GM12878 (cell line): ENCODE measurements at regions not wholly inside any gene's neighbourhood (a gene's known extent, or its start where the extent isn't known, plus 50 kb on each side); places are given as distances from the start of the nearest gene placed in this dataset.

Experiments used
- CREB1 ChIP-seq: IDR thresholded peaks from 2 replicates; pipeline ENCODE4 v1.6.1; 2012; ENCODE audit warnings: low read depth, mild to moderate bottlenecking, inconsistent platforms
- EP300 ChIP-seq, 2 experiments: fragments of 150-350 bp in 1 of 2; IDR thresholded peaks; 2 replicates each; pipeline ENCODE4 v1.6.1; 2011 to 2012; ENCODE audit warnings: low read depth in 2 of 2, low read length in 2 of 2, borderline replicate concordance in 1 of 2, improper control_type of control experiment in 1 of 2, inconsistent platforms in 1 of 2; ENCODE audit not compliant: control insufficient read depth in 1 of 2
- FOS ChIP-seq: IDR thresholded peaks from 3 replicates; pipeline ENCODE4 v1.6.1; 2011; ENCODE audit warnings: borderline replicate concordance; ENCODE audit not compliant: insufficient read length; ENCODE audit errors: extremely low read depth
- HDAC2 ChIP-seq: fragments of 200-600 bp; sonication (generic); IDR thresholded peaks from 2 replicates; pipeline ENCODE4 v1.6.1; 2017
- MAX ChIP-seq: IDR thresholded peaks from 2 replicates; pipeline ENCODE4 v1.6.1; 2012; ENCODE audit warnings: low read depth, low read length, improper control_type of control experiment
- MEF2A ChIP-seq: IDR thresholded peaks from 2 replicates; pipeline ENCODE4 v1.6.1; 2011; ENCODE audit warnings: low read depth, mild to moderate bottlenecking, low read length, moderate library complexity; ENCODE audit not compliant: insufficient read depth
- MTA3 ChIP-seq: IDR thresholded peaks from 2 replicates; pipeline ENCODE4 v1.6.1; 2012; ENCODE audit warnings: low read length, inconsistent platforms, borderline replicate concordance
- PML ChIP-seq: IDR thresholded peaks from 2 replicates; pipeline ENCODE4 v1.6.1; 2012; ENCODE audit warnings: low read length, inconsistent platforms
- POLR2A ChIP-seq: IDR thresholded peaks from 2 replicates; pipeline ENCODE4 v1.6.1; 2011; ENCODE audit warnings: low read depth, mild to moderate bottlenecking, low read length
- POLR2AphosphoS5 ChIP-seq: IDR thresholded peaks from 2 replicates; pipeline ENCODE4 v1.6.1; 2011; ENCODE audit warnings: mild to moderate bottlenecking, low read length, inconsistent platforms
- RELA ChIP-seq: fragments of 450-650 bp; IDR thresholded peaks from 2 replicates; pipeline ENCODE4 v1.8.0; 2014; ENCODE audit warnings: borderline replicate concordance; ENCODE audit not compliant: partially characterized antibody
- SREBF1 ChIP-seq: IDR thresholded peaks from 2 replicates; pipeline ENCODE4 v1.6.1; 2012; ENCODE audit warnings: mild to moderate bottlenecking, low read length
- TF ChIP-seq, protein P1 (sequence below): fragments of 450-650 bp; formaldehyde crosslinking; IDR thresholded peaks from 2 replicates; pipeline ENCODE4 v1.5.0; 2022; ENCODE audit warnings: mild to moderate bottlenecking, missing genetic modification characterization

- no peak for TF ChIP-seq POLR2AphosphoS5
- TF ChIP-seq PML, result no peak
- TF ChIP-seq CREB1, result no peak
- TF ChIP-seq RELA, result no peak
- TF ChIP-seq, protein P1, sequence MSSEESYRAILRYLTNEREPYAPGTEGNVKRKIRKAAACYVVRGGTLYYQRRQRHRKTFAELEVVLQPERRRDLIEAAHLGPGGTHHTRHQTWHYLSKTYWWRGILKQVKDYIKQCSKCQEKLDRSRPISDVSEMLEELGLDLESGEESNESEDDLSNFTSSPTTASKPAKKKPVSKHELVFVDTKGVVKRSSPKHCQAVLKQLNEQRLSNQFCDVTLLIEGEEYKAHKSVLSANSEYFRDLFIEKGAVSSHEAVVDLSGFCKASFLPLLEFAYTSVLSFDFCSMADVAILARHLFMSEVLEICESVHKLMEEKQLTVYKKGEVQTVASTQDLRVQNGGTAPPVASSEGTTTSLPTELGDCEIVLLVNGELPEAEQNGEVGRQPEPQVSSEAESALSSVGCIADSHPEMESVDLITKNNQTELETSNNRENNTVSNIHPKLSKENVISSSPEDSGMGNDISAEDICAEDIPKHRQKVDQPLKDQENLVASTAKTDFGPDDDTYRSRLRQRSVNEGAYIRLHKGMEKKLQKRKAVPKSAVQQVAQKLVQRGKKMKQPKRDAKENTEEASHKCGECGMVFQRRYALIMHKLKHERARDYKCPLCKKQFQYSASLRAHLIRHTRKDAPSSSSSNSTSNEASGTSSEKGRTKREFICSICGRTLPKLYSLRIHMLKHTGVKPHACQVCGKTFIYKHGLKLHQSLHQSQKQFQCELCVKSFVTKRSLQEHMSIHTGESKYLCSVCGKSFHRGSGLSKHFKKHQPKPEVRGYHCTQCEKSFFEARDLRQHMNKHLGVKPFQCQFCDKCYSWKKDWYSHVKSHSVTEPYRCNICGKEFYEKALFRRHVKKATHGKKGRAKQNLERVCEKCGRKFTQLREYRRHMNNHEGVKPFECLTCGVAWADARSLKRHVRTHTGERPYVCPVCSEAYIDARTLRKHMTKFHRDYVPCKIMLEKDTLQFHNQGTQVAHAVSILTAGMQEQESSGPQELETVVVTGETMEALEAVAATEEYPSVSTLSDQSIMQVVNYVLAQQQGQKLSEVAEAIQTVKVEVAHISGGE (CRISPR knock-in tag), result no peak
- no peak for TF ChIP-seq POLR2A
- no peak for TF ChIP-seq MTA3
- TF ChIP-seq EP300 (IDR thresholded peaks at IDR 0.05; ENCODE audit: borderline replicate concordance in 1 of 2, control insufficient read depth in 1 of 2, low read depth in 2 of 2, low read length in 2 of 2), result no peak
- no peak for TF ChIP-seq HDAC2
- no peak for TF ChIP-seq FOS
- no peak for TF ChIP-seq SREBF1
- TF ChIP-seq MAX, result no peak
- TF ChIP-seq MEF2A, result no peak
These were observed 252.1 kb upstream of the GRM7 start for GRCh38 chr3:6608843-6609242.
